ENCODE measurements at regions not wholly inside any gene's neighbourhood (a gene's known extent, or its start where the extent isn't known, plus 50 kb on each side); places are given as distances from the start of the nearest gene placed in this dataset.

GRCh38 chr5:38069360-38069759 is 189.0 kb upstream of the EGFLAM start:
- no peak for TF ChIP-seq CTCF (conservative IDR thresholded peaks at IDR 0.05; ENCODE audit: low read depth, low read length)
- no peak for TF ChIP-seq BHLHE40 (IDR thresholded peaks at IDR 0.05; ENCODE audit: low read depth, low read length)
- TF ChIP-seq CEBPB (IDR thresholded peaks at IDR 0.05; ENCODE audit: low read depth, low read length) = no peak
- no peak for TF ChIP-seq POLR2A (IDR thresholded peaks at IDR 0.05; ENCODE audit: low read depth, low read length)
- TF ChIP-seq FOS (IDR thresholded peaks at IDR 0.05; ENCODE audit: low read depth, low read length) = no peak
- no peak for TF ChIP-seq SMC3 (IDR thresholded peaks at IDR 0.05; ENCODE audit: low read depth, low read length)
- TF ChIP-seq RFX5 (IDR thresholded peaks at IDR 0.05; ENCODE audit: low read depth, low read length) = no peak
- TF ChIP-seq RAD21 (IDR thresholded peaks at IDR 0.05; ENCODE audit: low read length) = no peak
